HG03039 (cell line): ENCODE measurements at regions not wholly inside any gene's neighbourhood (a gene's known extent, or its start where the extent isn't known, plus 50 kb on each side); places are given as distances from the start of the nearest gene placed in this dataset.

Experiments used
- ATAC-seq: cut with Tn5 transposase; IDR thresholded peaks from one replicate; pipeline ENCODE4 v1.9.1; 2021; ENCODE audit warnings: mild to moderate bottlenecking, moderate library complexity; ENCODE audit not compliant: unreplicated experiment

GRCh38 chr3:2036076-2036475, 62.6 kb upstream of the CNTN4 start:
- no peak for ATAC-seq

GRCh38 chr3:2041931-2042330, 56.7 kb upstream of the CNTN4 start:
- no peak for ATAC-seq
